ENCODE measurements at regions not wholly inside any gene's neighbourhood (a gene's known extent, or its start where the extent isn't known, plus 50 kb on each side); places are given as distances from the start of the nearest gene placed in this dataset.

DNA sequence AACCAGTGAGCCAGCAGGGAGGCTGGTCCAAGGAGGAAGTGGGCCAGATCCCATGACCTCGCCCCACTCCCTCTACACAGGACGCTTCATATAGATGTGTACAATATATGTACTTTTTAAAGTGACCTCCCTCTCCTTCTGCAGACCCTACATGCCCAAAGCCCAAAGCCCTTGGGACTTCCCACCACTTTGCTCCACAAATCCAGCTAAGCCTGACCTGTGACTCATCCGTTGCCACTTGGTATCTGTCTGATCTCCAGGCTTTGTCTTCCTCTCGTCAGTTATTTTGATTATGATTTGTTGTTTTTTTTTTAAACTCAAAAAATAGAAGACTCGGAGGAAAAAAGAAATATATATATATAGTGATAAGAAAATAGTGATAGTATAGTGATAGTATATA lies 470.8 kb downstream of the KCNJ3 start:
- TF ChIP-seq POLR2A (IDR thresholded peaks at IDR 0.05; ENCODE audit: extremely low read depth, insufficient read length): no peak
- TF ChIP-seq, protein P1, sequence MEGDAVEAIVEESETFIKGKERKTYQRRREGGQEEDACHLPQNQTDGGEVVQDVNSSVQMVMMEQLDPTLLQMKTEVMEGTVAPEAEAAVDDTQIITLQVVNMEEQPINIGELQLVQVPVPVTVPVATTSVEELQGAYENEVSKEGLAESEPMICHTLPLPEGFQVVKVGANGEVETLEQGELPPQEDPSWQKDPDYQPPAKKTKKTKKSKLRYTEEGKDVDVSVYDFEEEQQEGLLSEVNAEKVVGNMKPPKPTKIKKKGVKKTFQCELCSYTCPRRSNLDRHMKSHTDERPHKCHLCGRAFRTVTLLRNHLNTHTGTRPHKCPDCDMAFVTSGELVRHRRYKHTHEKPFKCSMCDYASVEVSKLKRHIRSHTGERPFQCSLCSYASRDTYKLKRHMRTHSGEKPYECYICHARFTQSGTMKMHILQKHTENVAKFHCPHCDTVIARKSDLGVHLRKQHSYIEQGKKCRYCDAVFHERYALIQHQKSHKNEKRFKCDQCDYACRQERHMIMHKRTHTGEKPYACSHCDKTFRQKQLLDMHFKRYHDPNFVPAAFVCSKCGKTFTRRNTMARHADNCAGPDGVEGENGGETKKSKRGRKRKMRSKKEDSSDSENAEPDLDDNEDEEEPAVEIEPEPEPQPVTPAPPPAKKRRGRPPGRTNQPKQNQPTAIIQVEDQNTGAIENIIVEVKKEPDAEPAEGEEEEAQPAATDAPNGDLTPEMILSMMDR (IDR thresholded peaks at IDR 0.05; ENCODE audit: low read depth, low read length): no peak

Data from NB4 (cell line).